ENCODE measurements at regions not wholly inside any gene's neighbourhood (a gene's known extent, or its start where the extent isn't known, plus 50 kb on each side); places are given as distances from the start of the nearest gene placed in this dataset.

DNA sequence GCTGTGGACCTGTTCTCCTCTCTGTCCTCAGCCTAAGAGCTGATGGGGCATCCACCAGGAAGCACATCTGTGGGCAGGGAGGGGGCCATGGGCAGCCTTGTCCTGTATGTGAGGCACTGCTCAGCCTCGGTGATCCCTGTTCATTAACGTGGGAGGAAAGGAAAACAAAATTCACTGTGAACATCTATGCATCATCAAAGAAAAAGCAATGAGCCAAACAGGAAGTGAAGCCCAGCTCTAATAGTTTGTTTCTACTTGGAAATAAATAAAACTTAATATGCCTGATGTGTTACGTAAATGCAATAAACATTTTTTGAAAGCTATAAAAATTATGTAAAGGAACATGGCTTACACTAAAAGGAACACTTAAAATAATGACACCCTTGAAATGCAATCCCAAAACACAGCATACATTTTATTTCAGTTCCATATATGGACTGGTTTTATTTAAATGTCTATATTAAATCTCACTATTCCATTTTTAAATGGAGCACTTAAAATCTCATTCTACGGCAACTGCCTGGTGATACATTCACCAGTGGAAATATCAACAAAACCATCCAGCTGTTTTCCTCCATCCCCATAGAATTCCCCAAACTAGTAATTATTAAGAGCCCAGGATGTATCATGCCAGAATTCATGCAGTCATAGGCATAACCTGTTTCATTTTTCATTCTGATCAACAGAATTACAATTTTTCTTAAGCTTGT lies 78.3 kb downstream of the ZNF280B start:
- Mint-ChIP-seq H3K27me3 (peaks cover 15% of the 10 kb centered on the region), H3K9me3 (peaks cover 0 to 2% (median 0%) of the 10 kb centered on the region in 7 donors), H3K27ac (peak overlapping the region in 1 of 3 donors; percentile 31), H3K4me3 (no peak overlapping the region), H3K4me1 (no peaks in the 10 kb centered on the region), H3K36me3 (no peaks in the 10 kb centered on the region)
- Histone ChIP-seq H3K27me3 (ENCODE audit: control insufficient read depth, insufficient read depth, low read length) (no peaks in the 10 kb centered on the region), H3K4me1 (ENCODE audit: control insufficient read depth, insufficient read depth, low read length, poor library complexity, severe bottlenecking) (no peaks in the 10 kb centered on the region), H3K4me3 (ENCODE audit: low read depth, low read length) (no peak overlapping the region), H3K9me3 (ENCODE audit: control insufficient read depth in 2 of 2, low read length in 2 of 2) (no peaks in the 10 kb centered on the region), H3K27ac (ENCODE audit: insufficient read depth, low read length, poor library complexity, severe bottlenecking) (no peak overlapping the region), H3K36me3 (ENCODE audit: control insufficient read depth, insufficient read depth, low read length) (no peaks in the 10 kb centered on the region)
- no peak for ATAC-seq (ENCODE audit: low read depth in 2 of 2)
- DNase-seq, result no peak

DNA sequence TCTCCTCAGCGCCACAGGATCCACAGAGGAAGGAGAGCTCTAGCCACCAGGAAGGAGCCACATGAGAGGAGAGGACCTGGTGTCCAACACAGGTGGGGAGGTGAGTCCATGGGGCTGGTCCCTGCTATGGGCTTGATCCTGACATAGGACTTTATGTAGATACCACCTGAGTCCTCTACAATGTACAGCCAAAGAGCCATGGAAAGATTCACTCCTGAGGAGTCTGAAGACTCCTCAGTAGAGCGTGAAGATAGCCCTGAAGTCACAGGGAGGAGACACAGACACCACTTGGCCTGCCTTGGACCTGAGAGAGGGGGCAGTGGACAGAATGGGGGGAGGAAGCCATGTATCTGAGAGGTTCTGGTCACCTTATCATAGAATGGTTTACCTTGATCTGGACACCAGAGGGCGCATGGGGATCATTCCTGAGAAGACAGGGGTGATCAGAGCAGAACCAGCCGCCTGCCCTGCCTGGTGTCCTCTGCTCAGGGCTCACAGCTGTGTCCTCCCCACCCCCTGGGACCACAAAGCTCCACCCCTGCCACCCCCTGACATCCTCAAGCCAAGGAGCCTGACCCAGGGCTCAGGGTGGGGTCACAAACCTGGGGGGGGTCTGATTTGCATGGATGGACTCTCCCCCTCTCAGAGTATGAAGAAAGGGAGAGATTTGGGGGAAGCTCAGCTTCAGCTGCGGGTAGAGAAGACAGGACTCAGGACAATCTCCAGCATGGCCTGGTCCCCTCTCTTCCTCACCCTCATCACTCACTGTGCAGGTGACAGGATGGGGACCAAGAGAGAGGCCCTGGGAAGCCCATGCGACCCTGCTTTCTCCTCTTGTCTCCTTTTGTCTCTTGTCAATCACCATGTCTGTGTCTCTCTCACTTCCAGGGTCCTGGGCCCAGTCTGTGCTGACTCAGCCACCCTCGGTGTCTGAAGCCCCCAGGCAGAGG lies 77.0 kb downstream of the ZNF280B start:
- Mint-ChIP-seq H3K36me3 (no peaks in the 10 kb centered on the region), H3K27me3 (peaks cover 11% of the 10 kb centered on the region), H3K9me3 (peaks cover 0 to 2% (median 0%) of the 10 kb centered on the region in 7 donors), H3K4me3 (no peak overlapping the region), H3K4me1 (no peaks in the 10 kb centered on the region), H3K27ac (no peak overlapping the region)
- Histone ChIP-seq H3K9me3 (ENCODE audit: control insufficient read depth in 2 of 2, low read length in 2 of 2) (no peaks in the 10 kb centered on the region), H3K27me3 (ENCODE audit: control insufficient read depth, insufficient read depth, low read length) (no peaks in the 10 kb centered on the region), H3K4me3 (ENCODE audit: low read depth, low read length) (no peak overlapping the region), H3K36me3 (ENCODE audit: control insufficient read depth, insufficient read depth, low read length) (no peaks in the 10 kb centered on the region), H3K4me1 (ENCODE audit: control insufficient read depth, insufficient read depth, low read length, poor library complexity, severe bottlenecking) (no peaks in the 10 kb centered on the region), H3K27ac (ENCODE audit: insufficient read depth, low read length, poor library complexity, severe bottlenecking) (no peak overlapping the region)
- DNase-seq, result peak; percentile 24 to 51 (median 33)
- peak; percentile 55 to 66 for ATAC-seq (ENCODE audit: low read depth in 2 of 2)

DNA sequence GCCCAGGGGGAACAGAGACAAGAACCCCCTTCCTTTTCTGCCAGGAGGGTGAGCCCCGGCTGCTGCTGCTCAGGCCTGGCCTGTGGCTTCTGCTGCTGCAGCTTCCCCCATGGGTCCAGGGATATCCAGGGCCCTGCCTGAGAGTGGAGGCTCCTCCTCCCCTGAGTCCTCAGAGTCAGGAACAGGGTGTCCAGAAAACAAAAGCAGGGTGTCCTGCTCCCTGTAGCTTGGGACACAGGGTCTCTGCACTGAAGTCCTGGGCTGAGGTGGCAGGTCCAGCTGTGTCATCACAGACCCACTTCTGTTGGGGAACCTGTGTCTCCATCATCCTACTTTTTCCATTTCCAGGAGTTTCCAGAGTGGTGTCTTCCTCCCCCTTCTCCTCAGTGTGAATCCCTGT lies 76.1 kb downstream of the ZNF280B start:
- Mint-ChIP-seq H3K9me3 (peaks cover 0 to 2% (median 0%) of the 10 kb centered on the region in 7 donors), H3K36me3 (no peaks in the 10 kb centered on the region), H3K4me1 (no peaks in the 10 kb centered on the region), H3K27me3 (peaks cover 11% of the 10 kb centered on the region), H3K27ac (no peak overlapping the region), H3K4me3 (no peak overlapping the region)
- H3K27ac ChIP-seq (ENCODE audit: insufficient read depth, low read length, poor library complexity, severe bottlenecking), result no peak overlapping the region
- H3K4me3 ChIP-seq (ENCODE audit: low read depth, low read length), result no peak overlapping the region
- ATAC-seq (ENCODE audit: low read depth in 2 of 2) (no peak), DNase-seq (no peak)
- no peaks in the 10 kb centered on the region for H3K36me3 ChIP-seq (ENCODE audit: control insufficient read depth, insufficient read depth, low read length)
- H3K9me3 ChIP-seq (ENCODE audit: control insufficient read depth in 2 of 2, low read length in 2 of 2), result no peaks in the 10 kb centered on the region
- H3K4me1 ChIP-seq (ENCODE audit: control insufficient read depth, insufficient read depth, low read length, poor library complexity, severe bottlenecking), result no peaks in the 10 kb centered on the region
- no peaks in the 10 kb centered on the region for H3K27me3 ChIP-seq (ENCODE audit: control insufficient read depth, insufficient read depth, low read length)

GRCh38 chr22:22432937-22433336 lies 75.6 kb downstream of the ZNF280B start:
- no peaks in the 10 kb centered on the region for H3K4me1 ChIP-seq (ENCODE audit: control insufficient read depth, insufficient read depth, low read length, poor library complexity, severe bottlenecking)
- H3K9me3 ChIP-seq (ENCODE audit: control insufficient read depth in 2 of 2, low read length in 2 of 2), result no peaks in the 10 kb centered on the region
- DNase-seq (no peak), ATAC-seq (ENCODE audit: low read depth in 2 of 2) (no peak)
- no peak overlapping the region for H3K4me3 Mint-ChIP-seq
- no peak overlapping the region for H3K4me3 ChIP-seq (ENCODE audit: low read depth, low read length)
- peaks cover 11% of the 10 kb centered on the region for H3K27me3 Mint-ChIP-seq
- H3K9me3 Mint-ChIP-seq, result peaks cover 0 to 2% (median 0%) of the 10 kb centered on the region in 7 donors
- H3K27ac Mint-ChIP-seq, result no peak overlapping the region
- no peaks in the 10 kb centered on the region for H3K36me3 Mint-ChIP-seq
- no peaks in the 10 kb centered on the region for H3K4me1 Mint-ChIP-seq
- no peak overlapping the region for H3K27ac ChIP-seq (ENCODE audit: insufficient read depth, low read length, poor library complexity, severe bottlenecking)
- H3K36me3 ChIP-seq (ENCODE audit: control insufficient read depth, insufficient read depth, low read length), result no peaks in the 10 kb centered on the region
- H3K27me3 ChIP-seq (ENCODE audit: control insufficient read depth, insufficient read depth, low read length), result peaks cover 3% of the 10 kb centered on the region

- Histone ChIP-seq H3K4me1 (ENCODE audit: control insufficient read depth, insufficient read depth, low read length, poor library complexity, severe bottlenecking) (no peaks in the 10 kb centered on the region), H3K27me3 (ENCODE audit: control insufficient read depth, insufficient read depth, low read length) (peaks cover 3% of the 10 kb centered on the region), H3K36me3 (ENCODE audit: control insufficient read depth, insufficient read depth, low read length) (no peaks in the 10 kb centered on the region), H3K9me3 (ENCODE audit: control insufficient read depth in 2 of 2, low read length in 2 of 2) (no peaks in the 10 kb centered on the region), H3K27ac (ENCODE audit: insufficient read depth, low read length, poor library complexity, severe bottlenecking) (no peak overlapping the region), H3K4me3 (ENCODE audit: low read depth, low read length) (no peak overlapping the region)
- Mint-ChIP-seq H3K36me3 (no peaks in the 10 kb centered on the region), H3K27ac (no peak overlapping the region), H3K27me3 (peaks cover 19% of the 10 kb centered on the region), H3K4me3 (no peak overlapping the region), H3K9me3 (peaks cover 0 to 2% (median 0%) of the 10 kb centered on the region in 7 donors), H3K4me1 (no peaks in the 10 kb centered on the region)
- ATAC-seq (ENCODE audit: low read depth in 2 of 2), result no peak
- DNase-seq, result no peak
Observed at GRCh38 chr22:22433770-22434169, 74.8 kb downstream of the ZNF280B start.
